ENCODE measurements at regions not wholly inside any gene's neighbourhood (a gene's known extent, or its start where the extent isn't known, plus 50 kb on each side); places are given as distances from the start of the nearest gene placed in this dataset.

GRCh38 chr2:172204309-172204708 lies 101.6 kb upstream of the DLX2 start:
- TF ChIP-seq EP300 (IDR thresholded peaks at IDR 0.05) (no peak), CTCF (IDR thresholded peaks at IDR 0.05) (no peak), POLR2A (IDR thresholded peaks at IDR 0.05) (no peak), POLR2AphosphoS5 (IDR thresholded peaks at IDR 0.05) (no peak)
